Fibroblast of villous mesenchyme (primary cell): ENCODE measurements at regions not wholly inside any gene's neighbourhood (a gene's known extent, or its start where the extent isn't known, plus 50 kb on each side); places are given as distances from the start of the nearest gene placed in this dataset.
A peak's percentile ranks its signal among the peaks of the same experiment; 100 is the strongest.

Experiments used
- DNase-seq: peaks from one replicate; pipeline ENCODE4 v3.0.0-alpha.2; 2010; ENCODE audit warnings: low read depth
- H3K4me3 ChIP-seq: 2 replicates; pipeline ENCODE4 v1.5.1; 2011; ENCODE audit warnings: low read depth, mild to moderate bottlenecking, low read length
- CTCF ChIP-seq: IDR thresholded peaks from 2 replicates; pipeline ENCODE4 v1.5.1; 2012; ENCODE audit warnings: low read depth, mild to moderate bottlenecking, low read length; ENCODE audit not compliant: insufficient read depth

GRCh38 chr9:126117631-126118030 is 209.0 kb upstream of the MVB12B start:
- no peak for DNase-seq
- H3K4me3 ChIP-seq: no peak overlapping the region
- no peak for TF ChIP-seq CTCF

GRCh38 chr9:126119731-126120130 is 206.9 kb upstream of the MVB12B start:
- no peak for TF ChIP-seq CTCF
- no peak for DNase-seq

GRCh38 chr9:126122901-126123616 is 203.6 kb upstream of the MVB12B start:
- no peak for TF ChIP-seq CTCF
- no peak overlapping the region for H3K4me3 ChIP-seq
- DNase-seq: no peak

More at GRCh38 chr9:126119731-126120130, 206.9 kb upstream of the MVB12B start:
- H3K4me3 ChIP-seq: no peak overlapping the region

- H3K4me3 ChIP-seq: no peak overlapping the region
- no peak for TF ChIP-seq CTCF
- no peak for DNase-seq
Observed at GRCh38 chr9:126123927-126124326, 202.7 kb upstream of the MVB12B start.

- H3K4me3 ChIP-seq: no peak overlapping the region
- TF ChIP-seq CTCF: no peak
- DNase-seq: peak; percentile 44
Observed at GRCh38 chr9:126125177-126125576, 201.5 kb upstream of the MVB12B start.

- no peak for DNase-seq
- TF ChIP-seq CTCF: no peak
- H3K4me3 ChIP-seq: no peak overlapping the region
Observed at GRCh38 chr9:126125577-126125976, 201.1 kb upstream of the MVB12B start.

GRCh38 chr9:126125992-126126409 is 200.6 kb upstream of the MVB12B start:
- no peak for DNase-seq
- TF ChIP-seq CTCF: no peak

More at GRCh38 chr9:126125992-126126409, 200.6 kb upstream of the MVB12B start:
- no peak overlapping the region for H3K4me3 ChIP-seq
